Heart left ventricle (tissue), 16 donors: ENCODE measurements at regions not wholly inside any gene's neighbourhood (a gene's known extent, or its start where the extent isn't known, plus 50 kb on each side); places are given as distances from the start of the nearest gene placed in this dataset.

Experiments
- ATAC-seq, 4 donors: fragments of 200-7000 bp; cut with Tn5 transposase; one replicate each; pipeline ENCODE4 v1.9.1; 2020 to 2022; ENCODE audit warnings: moderate library complexity in 4 of 4, mild to moderate bottlenecking in 3 of 4, moderate number of reproducible peaks in 1 of 4
- DNase-seq, 5 donors: peaks; one replicate each; pipeline ENCODE4 v3.0.0-alpha.2; 2020
- H3K27ac ChIP-seq, 12 donors: fragments of 200-600 bp; sonication (generic) in 4 of 12; one replicate each; pipeline versions ENCODE4 v1.5.0 to v1.8.0; 2016 to 2022; ENCODE audit warnings: mild to moderate bottlenecking in 2 of 12
- H3K27me3 ChIP-seq, 9 donors: fragments of 200-600 bp; sonication (generic) in 2 of 9; one replicate each; pipeline versions ENCODE4 v1.5.1 to v1.8.0; 2016 to 2022; ENCODE audit warnings: mild to moderate bottlenecking in 3 of 9
- H3K36me3 ChIP-seq, 9 donors: fragments of 200-600 bp; sonication (generic) in 2 of 9; one replicate each; pipeline versions ENCODE4 v1.5.0 to v1.8.0; 2018 to 2022; ENCODE audit warnings: mild to moderate bottlenecking in 2 of 9
- H3K4me1 ChIP-seq, 12 donors: fragments of 200-600 bp; sonication (generic) in 4 of 12; one replicate each; pipeline versions ENCODE4 v1.5.0 to v1.8.0; 2016 to 2022; ENCODE audit warnings: mild to moderate bottlenecking in 3 of 12
- H3K4me3 ChIP-seq, 12 donors: fragments of 200-600 bp; sonication (generic) in 4 of 12; one replicate each; pipeline versions ENCODE4 v1.5.0 to v1.8.0; 2017 to 2022; ENCODE audit warnings: mild to moderate bottlenecking in 9 of 12, moderate library complexity in 4 of 12
- H3K9me3 ChIP-seq, 12 donors: fragments of 200-600 bp; sonication (generic) in 4 of 12; one replicate each; pipeline versions ENCODE4 v1.5.0 to v1.8.0; 2016 to 2022; ENCODE audit warnings: mild to moderate bottlenecking in 1 of 12
- POLR2A ChIP-seq, 2 donors: fragments of 450-650 bp; IDR thresholded peaks; one replicate each; pipeline ENCODE4 v1.6.1; 2017; ENCODE audit warnings: antibody characterized with exemption in 2 of 2, mild to moderate bottlenecking in 2 of 2, moderate library complexity in 2 of 2
- whole genome bisulfite sequencing, 4 donors: extraction: QIAGEN DNeasy Blood & Tissue Kit in 2 of 4; methylation state at CpG; one replicate each; pipeline versions ENCODE4 v1.1.5 to v1.1.7; 2013 to 2018; 5-methylcytosine and 5-hydroxymethylcytosine counted together
- intact Hi-C, 10 donors: fragments of 100-400 bp; cut with DNase I; formaldehyde crosslinking; loops; one replicate each; pipeline versions ENCODE4 v1.11.1 to v1.14.2; 2022
- TF ChIP-seq, protein P1 (sequence below), 12 donors: fragments of 200-600 bp; sonication (generic) in 4 of 12; IDR thresholded peaks; one replicate each; pipeline versions ENCODE4 v1.5.0 to v1.8.0; 2018 to 2022; ENCODE audit warnings: antibody characterized with exemption in 12 of 12, mild to moderate bottlenecking in 5 of 12
- donor health status: ischemic (EF 13 %, LVEDD 7.1; RV severe dilation, severe dysfunction).
- donor health status: healthy with polysubstance abuse.
- donor health status: DM: no; HTN: yes; CAD: no.
- donor health status: DM: no; HTN: no; CAD: no.
- donor health status: ischemic (EF 25% LVEDD 6.9; RV normal size, moderate dysfunction).
- donor health status: ischemic (EF 25% LVEDD 5.7; RV mildly dilated, moderate dysfunction).
- donor health status: healthy.
- donor health status: DM: yes; HTN: yes; CAD: no.
- donor health status: ischemic (EF 35%, LVEDD 5.7; RV mildly dilated, moderate dysfunction).
- donor health status: nonischemic (EF 11% LVEDD 7.7; RV severe dilation, severe dysfunction).
- donor health status: DM: yes; HTN: yes; CAD: no.
- donor health status: PGD.
- donor health status: ischemic (EF 29% LVEDD 5.4; RV normal size, mild dysfunction).
- donor health status: nonischemic (EF 23%, LVEDD 6.1; RV moderate dilation, normal function).

DNA sequence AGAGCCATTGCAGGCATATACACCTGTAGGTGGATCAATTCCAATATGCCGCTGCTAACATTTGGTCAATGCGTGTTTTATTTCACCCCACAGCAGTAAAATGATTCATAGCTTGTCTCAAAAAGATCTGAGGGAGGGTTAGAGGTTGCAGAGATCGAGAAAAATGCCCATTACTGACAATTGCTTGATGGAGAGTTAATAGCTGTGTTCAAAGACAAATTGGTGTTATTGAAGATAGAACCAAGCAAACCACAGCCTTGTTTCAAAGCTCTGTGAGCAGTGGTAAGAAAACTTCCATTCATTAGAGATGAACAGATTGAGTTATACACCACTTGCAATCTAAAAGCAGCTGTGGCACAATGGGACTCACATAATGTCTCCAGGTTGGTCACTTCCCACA, 95.4 kb downstream of the KCNE4 start:
- H3K36me3 ChIP-seq: no peaks in the 10 kb centered on the region
- peaks cover 0 to 5% (median 0%) of the 10 kb centered on the region in 12 donors for H3K9me3 ChIP-seq
- no peaks in the 10 kb centered on the region for H3K4me1 ChIP-seq
- H3K27me3 ChIP-seq: peaks cover 0 to 3% (median 0%) of the 10 kb centered on the region in 9 donors
- intact Hi-C loops: no loop called here
- TF ChIP-seq POLR2A (IDR thresholded peaks at IDR 0.05): no peak
- TF ChIP-seq, protein P1, sequence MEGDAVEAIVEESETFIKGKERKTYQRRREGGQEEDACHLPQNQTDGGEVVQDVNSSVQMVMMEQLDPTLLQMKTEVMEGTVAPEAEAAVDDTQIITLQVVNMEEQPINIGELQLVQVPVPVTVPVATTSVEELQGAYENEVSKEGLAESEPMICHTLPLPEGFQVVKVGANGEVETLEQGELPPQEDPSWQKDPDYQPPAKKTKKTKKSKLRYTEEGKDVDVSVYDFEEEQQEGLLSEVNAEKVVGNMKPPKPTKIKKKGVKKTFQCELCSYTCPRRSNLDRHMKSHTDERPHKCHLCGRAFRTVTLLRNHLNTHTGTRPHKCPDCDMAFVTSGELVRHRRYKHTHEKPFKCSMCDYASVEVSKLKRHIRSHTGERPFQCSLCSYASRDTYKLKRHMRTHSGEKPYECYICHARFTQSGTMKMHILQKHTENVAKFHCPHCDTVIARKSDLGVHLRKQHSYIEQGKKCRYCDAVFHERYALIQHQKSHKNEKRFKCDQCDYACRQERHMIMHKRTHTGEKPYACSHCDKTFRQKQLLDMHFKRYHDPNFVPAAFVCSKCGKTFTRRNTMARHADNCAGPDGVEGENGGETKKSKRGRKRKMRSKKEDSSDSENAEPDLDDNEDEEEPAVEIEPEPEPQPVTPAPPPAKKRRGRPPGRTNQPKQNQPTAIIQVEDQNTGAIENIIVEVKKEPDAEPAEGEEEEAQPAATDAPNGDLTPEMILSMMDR (IDR thresholded peaks at IDR 0.05): no peak
- ATAC-seq (no peak), DNase-seq (no peak)
- no peak overlapping the region for H3K4me3 ChIP-seq
- WGBS, 4 donors: 83 to 87% (median 86%) methylated on average over 3 of the region's 3 CpGs
- no peak overlapping the region for H3K27ac ChIP-seq

DNA sequence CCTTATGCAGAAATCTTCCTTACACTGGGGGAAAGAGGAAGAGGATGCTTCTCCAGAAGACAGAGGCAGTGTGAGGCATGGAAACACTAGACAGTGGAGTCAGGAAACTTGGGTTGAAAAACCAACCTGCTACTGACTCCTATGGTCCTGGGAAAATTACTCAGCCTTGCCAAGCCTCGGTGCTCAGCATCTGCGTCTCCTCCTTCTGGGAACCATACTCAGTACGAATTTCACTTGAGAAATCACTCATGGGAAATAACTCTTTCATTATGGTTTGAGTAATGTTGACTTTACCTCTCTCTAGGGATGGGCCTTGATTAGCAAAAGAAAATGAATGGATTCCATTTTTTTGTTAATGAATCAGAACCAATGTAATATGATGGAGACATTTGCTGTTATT, 96.5 kb downstream of the KCNE4 start:
- TF ChIP-seq POLR2A (IDR thresholded peaks at IDR 0.05): no peak
- Histone ChIP-seq H3K27ac (no peak overlapping the region), H3K36me3 (no peaks in the 10 kb centered on the region), H3K9me3 (peaks cover 0 to 5% (median 0%) of the 10 kb centered on the region in 12 donors), H3K4me3 (no peak overlapping the region), H3K27me3 (peaks cover 0 to 3% (median 0%) of the 10 kb centered on the region in 9 donors), H3K4me1 (no peaks in the 10 kb centered on the region)
- no peak for DNase-seq
- ATAC-seq: no peak
- intact Hi-C loops: no loop called here
- WGBS, 4 donors: 70 to 80% (median 74%) methylated on average over 3 of the region's 3 CpGs

DNA sequence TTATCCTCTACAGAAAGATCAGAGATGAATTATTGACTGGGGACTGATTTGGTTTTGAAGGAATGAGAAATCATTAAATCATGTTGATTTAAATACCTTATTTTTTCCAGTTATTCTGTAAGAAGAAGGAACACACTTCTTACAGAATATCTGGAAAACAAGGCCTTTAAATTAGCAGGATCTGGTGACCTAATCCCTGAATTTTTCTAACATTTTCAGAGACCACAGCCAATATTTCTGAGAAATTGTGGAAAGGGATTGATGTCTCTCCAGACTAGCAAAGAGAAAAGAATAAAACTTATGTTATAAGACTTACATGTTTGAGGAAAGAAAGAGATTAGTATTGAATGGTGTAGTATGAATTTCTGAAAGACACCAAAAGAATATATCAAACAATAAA, 104.0 kb downstream of the KCNE4 start:
- ATAC-seq (no peak), DNase-seq (no peak)
- intact Hi-C loops: no loop called here

DNA sequence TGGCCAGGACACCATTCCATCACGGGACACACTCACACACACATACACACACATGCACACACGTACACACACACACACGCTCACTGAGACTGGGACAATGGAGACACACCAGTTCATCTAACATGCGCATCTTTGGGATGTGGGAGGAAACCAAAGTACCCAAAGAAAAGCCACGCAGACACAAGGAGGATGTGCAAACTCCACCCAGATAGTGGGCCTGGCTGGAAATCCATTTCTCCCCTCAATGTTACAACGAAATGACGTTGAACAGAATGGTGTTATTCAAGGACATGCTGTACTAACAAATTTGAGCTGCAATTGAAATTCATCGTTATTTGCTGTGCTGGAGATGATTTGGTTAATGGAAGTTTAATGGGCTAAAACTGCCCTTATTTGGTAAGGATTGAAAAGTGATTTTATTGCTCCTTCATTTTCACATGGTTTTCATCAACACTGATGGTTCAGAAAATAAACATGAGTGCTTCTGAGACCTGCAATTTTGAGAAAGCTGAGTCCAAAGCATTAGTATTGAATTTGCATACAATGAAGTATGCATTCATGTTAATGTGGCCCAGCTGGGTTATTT, 110.0 kb downstream of the KCNE4 start:
- intact Hi-C loops: no loop called here
- DNase-seq: no peak
- no peaks in the 10 kb centered on the region for H3K27me3 ChIP-seq
- no peak overlapping the region for H3K27ac ChIP-seq
- H3K4me1 ChIP-seq: no peaks in the 10 kb centered on the region
- H3K9me3 ChIP-seq: no peaks in the 10 kb centered on the region
- H3K4me3 ChIP-seq: no peak overlapping the region
- TF ChIP-seq, protein P1 (IDR thresholded peaks at IDR 0.05): no peak
- TF ChIP-seq POLR2A (IDR thresholded peaks at IDR 0.05): no peak
- no peak for ATAC-seq
- H3K36me3 ChIP-seq: no peaks in the 10 kb centered on the region
- WGBS, 4 donors: 71 to 78% (median 75%) methylated on average over 8 of the region's 8 CpGs

More for the DNA sequence above, 104.0 kb downstream of the KCNE4 start:
- Histone ChIP-seq H3K4me3 (no peak overlapping the region), H3K9me3 (no peaks in the 10 kb centered on the region), H3K4me1 (no peaks in the 10 kb centered on the region), H3K27me3 (no peaks in the 10 kb centered on the region), H3K27ac (no peak overlapping the region), H3K36me3 (no peaks in the 10 kb centered on the region)
- no peak for TF ChIP-seq POLR2A (IDR thresholded peaks at IDR 0.05)
- TF ChIP-seq, protein P1 (IDR thresholded peaks at IDR 0.05): no peak
